Activated T-helper 17 cell treated with anti-CD3 and anti-CD28 coated beads, Interleukin-2, amount 50 U/mL, for 72 hours (primary cell): ENCODE measurements at regions not wholly inside any gene's neighbourhood (a gene's known extent, or its start where the extent isn't known, plus 50 kb on each side); places are given as distances from the start of the nearest gene placed in this dataset.
"Not testable (repeated sequence)": the region's sequence is repeated elsewhere in the genome, so short reads cannot be mapped to it uniquely, and the experiment has no call there.

ENCODE experiments used
- ATAC-seq: fragments of 150-1000 bp; cut with Tn5 transposase; replicated peaks from 2 replicates; pipeline ENCODE4 v1.10.0; 2021; ENCODE audit warnings: mild to moderate bottlenecking, moderate library complexity
- H3K27ac Mint-ChIP-seq: one replicate; pipeline ENCODE4 v1.8.0; 2022; ENCODE audit warnings: mixed read lengths
- H3K27me3 Mint-ChIP-seq: one replicate; pipeline ENCODE4 v1.8.0; 2022; ENCODE audit warnings: mixed read lengths
- H3K36me3 Mint-ChIP-seq: one replicate; pipeline ENCODE4 v1.8.0; 2022; ENCODE audit warnings: low read depth, mild to moderate bottlenecking, mixed read lengths
- H3K4me1 Mint-ChIP-seq: one replicate; pipeline ENCODE4 v1.8.0; 2022; ENCODE audit warnings: mixed read lengths
- H3K4me3 Mint-ChIP-seq: one replicate; pipeline ENCODE4 v1.8.0; 2022; ENCODE audit warnings: mild to moderate bottlenecking, mixed read lengths
- H3K9me3 Mint-ChIP-seq: one replicate; pipeline ENCODE4 v1.8.0; 2022; ENCODE audit warnings: mixed read lengths

- Mint-ChIP-seq H3K9me3 (no peaks in the 10 kb centered on the region), H3K36me3 (no peaks in the 10 kb centered on the region), H3K27ac (no peak overlapping the region), H3K4me3 (no peak overlapping the region), H3K4me1 (no peaks in the 10 kb centered on the region), H3K27me3 (no peaks in the 10 kb centered on the region)
- no peak for ATAC-seq
These were observed 99.9 kb upstream of the SLC24A4 start for GRCh38 chr14:92223025-92223424.

GRCh38 chr14:92224358-92224954, 98.5 kb upstream of the SLC24A4 start:
- Mint-ChIP-seq H3K36me3 (no peaks in the 10 kb centered on the region), H3K4me3 (no peak overlapping the region)

DNA sequence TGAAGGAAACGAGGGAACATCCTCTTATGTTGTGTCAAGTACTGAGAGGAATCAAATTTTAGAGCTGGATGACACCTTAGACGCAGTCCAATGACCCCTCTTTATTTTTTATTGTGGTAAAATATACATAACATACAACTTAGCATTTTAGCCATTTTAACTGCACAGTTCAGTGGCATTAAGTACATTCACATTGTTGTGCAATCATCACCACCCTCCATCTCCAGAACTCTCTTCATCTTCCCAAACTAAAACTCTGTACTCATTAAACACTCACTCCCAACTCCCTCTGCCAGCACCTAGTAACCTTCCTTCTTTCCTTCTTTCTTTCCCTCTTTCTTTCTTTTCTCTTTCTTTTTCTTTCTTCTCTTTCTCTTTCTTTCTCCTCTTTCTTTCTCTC, 97.2 kb upstream of the SLC24A4 start:
- H3K4me1 Mint-ChIP-seq: no peaks in the 10 kb centered on the region
- ATAC-seq: no peak
- no peaks in the 10 kb centered on the region for H3K36me3 Mint-ChIP-seq
- H3K27ac Mint-ChIP-seq: no peak overlapping the region
- H3K27me3 Mint-ChIP-seq: no peaks in the 10 kb centered on the region
- no peak overlapping the region for H3K4me3 Mint-ChIP-seq
- no peaks in the 10 kb centered on the region for H3K9me3 Mint-ChIP-seq

More at GRCh38 chr14:92224358-92224954, 98.5 kb upstream of the SLC24A4 start:
- no peaks in the 10 kb centered on the region for H3K27me3 Mint-ChIP-seq
- no peak for ATAC-seq
- H3K27ac Mint-ChIP-seq: no peak overlapping the region
- no peaks in the 10 kb centered on the region for H3K9me3 Mint-ChIP-seq
- no peaks in the 10 kb centered on the region for H3K4me1 Mint-ChIP-seq

DNA sequence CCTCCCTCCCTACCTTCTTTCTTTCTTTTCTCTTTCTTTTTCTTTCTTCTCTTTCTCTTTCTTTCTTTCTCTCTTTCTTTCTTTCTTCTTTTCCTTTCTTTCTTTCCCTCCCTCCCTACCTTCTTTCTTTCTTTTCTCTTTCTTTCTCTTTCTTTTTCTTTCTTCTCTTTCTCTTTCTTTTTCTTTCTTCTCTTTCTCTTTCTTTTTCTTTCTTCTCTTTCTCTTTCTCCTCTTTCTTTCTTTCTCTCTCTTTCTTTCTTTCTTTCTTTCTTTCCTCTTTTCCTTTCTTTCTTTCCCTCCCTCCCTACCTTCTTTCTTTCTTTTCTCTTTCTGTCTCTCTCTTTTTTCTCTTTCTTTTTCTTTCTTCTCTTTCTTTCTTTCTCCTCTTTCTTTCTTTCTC, 96.8 kb upstream of the SLC24A4 start:
- H3K9me3 Mint-ChIP-seq, H3K4me1 Mint-ChIP-seq, H3K4me3 Mint-ChIP-seq, H3K27me3 Mint-ChIP-seq, H3K36me3 Mint-ChIP-seq, ATAC-seq: not testable (repeated sequence)
- H3K27ac Mint-ChIP-seq: peak overlapping the region; percentile 69

DNA sequence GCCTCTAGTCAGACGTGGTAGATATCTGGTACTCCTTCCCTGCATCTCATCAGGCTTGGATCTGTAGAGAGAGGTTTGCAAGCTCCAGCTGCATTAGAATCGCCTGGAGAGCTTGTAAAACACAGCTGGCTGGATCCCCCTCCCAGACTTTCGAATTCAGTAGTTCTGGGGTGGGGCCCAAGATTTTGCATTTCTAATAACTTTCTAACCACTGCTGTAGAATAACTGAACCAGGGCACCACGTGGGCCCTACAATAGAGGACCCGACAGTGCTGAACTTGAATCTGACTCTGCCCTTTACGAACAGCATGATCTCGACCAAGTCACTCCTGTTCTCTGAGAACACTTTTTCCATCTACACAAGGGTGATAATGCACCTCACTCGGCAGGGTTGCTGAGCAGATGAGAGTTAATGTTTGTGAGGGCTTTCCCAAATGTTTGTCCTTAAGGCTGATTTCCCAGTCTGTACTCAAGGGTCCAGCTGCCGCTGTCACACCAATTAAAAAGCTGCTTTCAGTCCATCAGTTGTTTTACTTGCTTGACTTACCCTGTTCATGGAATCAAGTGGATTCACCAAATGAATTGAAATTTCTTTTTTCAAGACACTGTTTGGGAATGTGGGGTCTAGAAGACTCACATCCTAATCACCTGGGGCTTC, 86.6 kb upstream of the SLC24A4 start:
- Mint-ChIP-seq H3K36me3 (no peaks in the 10 kb centered on the region), H3K4me1 (no peaks in the 10 kb centered on the region), H3K27me3 (peaks cover 31% of the 10 kb centered on the region), H3K4me3 (no peak overlapping the region), H3K27ac (no peak overlapping the region), H3K9me3 (peaks cover 11% of the 10 kb centered on the region)
- no peak for ATAC-seq

DNA sequence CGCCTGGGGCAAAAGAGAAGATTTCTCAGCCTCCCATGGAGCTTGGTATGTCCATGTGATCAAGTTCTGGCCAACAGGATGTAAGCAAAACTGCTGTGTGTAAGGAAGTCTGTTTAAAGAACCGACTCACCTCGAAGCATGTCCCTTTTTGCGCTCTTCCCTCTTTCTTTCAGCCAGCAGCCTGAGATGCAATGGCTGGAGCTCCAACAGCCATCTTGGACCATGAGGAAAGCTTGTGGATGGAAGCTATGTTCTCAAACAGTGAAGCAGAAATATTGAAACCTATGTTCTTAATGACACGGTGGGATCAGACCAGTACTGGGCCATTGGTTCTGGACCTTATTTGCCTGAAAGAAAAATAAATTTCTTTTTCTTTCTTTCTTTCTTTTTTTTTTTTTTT, 82.3 kb upstream of the SLC24A4 start:
- no peak overlapping the region for H3K4me3 Mint-ChIP-seq
- no peak overlapping the region for H3K27ac Mint-ChIP-seq
- no peaks in the 10 kb centered on the region for H3K36me3 Mint-ChIP-seq
- peaks cover 5% of the 10 kb centered on the region for H3K9me3 Mint-ChIP-seq
- no peaks in the 10 kb centered on the region for H3K4me1 Mint-ChIP-seq
- ATAC-seq: no peak
- peaks cover 9% of the 10 kb centered on the region for H3K27me3 Mint-ChIP-seq

DNA sequence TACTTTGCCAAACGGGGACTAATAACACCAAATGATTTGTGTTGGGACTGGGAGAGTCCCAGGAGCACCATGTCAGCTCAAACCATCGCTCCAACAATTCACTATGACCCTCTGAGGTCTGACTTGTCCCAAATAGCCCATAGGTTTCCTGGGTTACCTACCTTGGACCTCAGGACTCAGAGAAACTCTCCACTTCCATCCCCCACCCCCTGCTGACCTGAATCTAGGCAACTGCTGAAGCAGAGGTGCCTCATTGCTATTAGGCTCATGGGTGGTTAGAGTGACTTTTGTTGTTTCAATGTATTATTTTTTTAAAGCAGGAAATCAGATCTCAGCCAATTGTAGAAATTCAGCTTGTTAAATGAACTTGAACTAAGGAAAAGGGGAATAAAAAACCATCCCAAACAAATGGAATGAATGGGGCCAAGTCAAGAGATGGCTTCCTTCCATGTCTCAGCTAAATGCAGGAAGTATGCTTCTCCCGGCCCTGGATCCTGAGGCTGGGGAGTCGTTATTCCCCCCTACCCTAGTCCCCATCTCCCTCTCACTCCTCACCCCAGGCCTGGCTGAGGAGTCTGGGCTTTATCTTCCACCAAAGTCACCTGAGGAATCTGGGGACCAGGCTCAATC, 80.9 kb upstream of the SLC24A4 start:
- Mint-ChIP-seq H3K27me3 (peaks cover 9% of the 10 kb centered on the region), H3K36me3 (no peaks in the 10 kb centered on the region), H3K27ac (no peak overlapping the region), H3K4me1 (no peaks in the 10 kb centered on the region), H3K9me3 (peaks cover 8% of the 10 kb centered on the region), H3K4me3 (no peak overlapping the region)
- ATAC-seq: no peak

DNA sequence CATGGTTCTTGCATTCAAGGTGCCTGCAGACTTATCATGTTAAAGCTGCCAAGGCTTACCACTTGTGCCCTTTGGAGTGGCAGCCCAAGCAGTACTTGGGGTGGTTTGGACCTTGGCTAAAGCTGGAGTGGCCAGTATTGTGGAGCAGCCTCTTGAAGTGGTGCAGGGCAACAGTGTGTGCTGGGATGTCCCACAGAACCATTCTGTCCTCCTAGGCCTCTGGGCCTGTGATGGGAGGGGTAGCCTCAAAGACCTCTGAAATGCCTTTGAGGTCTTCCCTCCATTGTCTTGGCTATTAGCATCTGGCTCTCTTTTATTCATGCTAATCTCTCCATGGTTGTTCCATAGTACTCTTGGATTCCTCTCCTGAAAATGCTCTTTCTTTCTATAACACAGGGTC, 78.2 kb upstream of the SLC24A4 start:
- Mint-ChIP-seq H3K27me3 (peaks cover 13% of the 10 kb centered on the region), H3K4me3 (no peak overlapping the region), H3K9me3 (peaks cover 8% of the 10 kb centered on the region), H3K36me3 (no peaks in the 10 kb centered on the region), H3K27ac (no peak overlapping the region), H3K4me1 (no peaks in the 10 kb centered on the region)
- no peak for ATAC-seq

DNA sequence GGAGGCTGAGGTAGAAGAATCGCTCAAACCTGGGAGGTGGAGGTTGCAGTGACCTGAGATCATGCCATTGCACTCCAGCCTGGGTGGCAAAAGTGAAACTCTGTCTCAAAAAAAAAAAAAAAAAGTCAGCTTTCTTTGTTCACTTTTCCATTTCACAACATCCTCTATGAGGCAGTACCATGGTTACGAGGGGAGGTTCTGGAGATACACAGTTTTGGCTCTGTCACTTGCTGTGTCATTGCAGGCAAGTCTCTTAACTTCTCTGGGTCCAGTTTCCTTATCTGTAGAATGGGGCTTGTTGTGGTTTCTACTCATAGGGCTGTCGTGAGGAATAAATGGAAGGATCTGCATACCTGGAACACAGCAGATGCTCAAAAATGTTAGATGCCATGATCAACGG, 75.6 kb upstream of the SLC24A4 start:
- ATAC-seq: no peak
- Mint-ChIP-seq H3K36me3 (no peaks in the 10 kb centered on the region), H3K27me3 (peaks cover 16% of the 10 kb centered on the region), H3K4me1 (no peaks in the 10 kb centered on the region), H3K9me3 (peaks cover 8% of the 10 kb centered on the region), H3K27ac (no peak overlapping the region), H3K4me3 (no peak overlapping the region)

DNA sequence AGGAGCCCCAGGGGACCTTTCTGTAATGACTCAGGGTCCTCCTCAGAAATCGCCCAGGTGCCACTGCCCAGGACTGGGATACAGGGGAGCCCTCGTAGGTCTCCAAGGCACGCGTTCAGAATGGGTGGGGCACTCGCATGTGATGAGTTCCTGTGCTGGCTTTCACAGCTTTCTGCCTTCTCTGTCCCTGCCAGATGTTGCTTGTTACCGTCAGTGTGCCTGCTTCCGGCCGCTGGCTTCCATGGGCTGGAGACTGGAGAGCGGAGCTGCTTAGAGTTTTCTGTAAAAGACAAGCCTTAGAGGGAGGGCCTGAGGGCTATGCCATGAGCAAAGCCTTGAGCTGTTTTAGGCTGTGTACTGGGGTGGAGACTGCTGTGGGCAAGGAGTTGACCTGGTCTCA, 75.0 kb upstream of the SLC24A4 start:
- Mint-ChIP-seq H3K27me3 (peaks cover 21% of the 10 kb centered on the region), H3K4me1 (no peaks in the 10 kb centered on the region)

DNA sequence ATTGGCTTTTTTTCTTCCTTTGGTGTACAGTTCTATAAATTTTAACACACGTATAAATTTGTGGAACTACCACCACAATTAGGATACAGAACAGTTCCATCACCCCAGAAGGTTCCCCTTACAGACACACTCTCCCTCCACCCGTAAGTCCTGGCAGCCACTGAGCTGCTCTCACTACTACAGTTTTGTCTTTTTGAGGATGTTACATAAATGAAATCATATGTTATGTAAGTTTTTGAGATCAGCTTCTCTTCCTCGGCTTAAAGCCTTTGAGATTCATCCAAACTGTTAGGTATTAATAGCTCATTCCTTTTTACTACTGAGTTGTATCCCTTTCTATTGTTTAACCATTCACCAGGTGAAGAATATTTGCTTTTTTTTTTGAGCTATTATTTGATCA, 74.3 kb upstream of the SLC24A4 start:
- H3K4me3 Mint-ChIP-seq: no peak overlapping the region
- no peaks in the 10 kb centered on the region for H3K4me1 Mint-ChIP-seq
- no peak for ATAC-seq
- H3K27me3 Mint-ChIP-seq: peaks cover 26% of the 10 kb centered on the region
- no peaks in the 10 kb centered on the region for H3K36me3 Mint-ChIP-seq
- no peak overlapping the region for H3K27ac Mint-ChIP-seq
- H3K9me3 Mint-ChIP-seq: peaks cover 8% of the 10 kb centered on the region

More for the DNA sequence above, 75.0 kb upstream of the SLC24A4 start:
- Mint-ChIP-seq H3K9me3 (peaks cover 8% of the 10 kb centered on the region), H3K36me3 (no peaks in the 10 kb centered on the region), H3K27ac (no peak overlapping the region), H3K4me3 (no peak overlapping the region)
- no peak for ATAC-seq

DNA sequence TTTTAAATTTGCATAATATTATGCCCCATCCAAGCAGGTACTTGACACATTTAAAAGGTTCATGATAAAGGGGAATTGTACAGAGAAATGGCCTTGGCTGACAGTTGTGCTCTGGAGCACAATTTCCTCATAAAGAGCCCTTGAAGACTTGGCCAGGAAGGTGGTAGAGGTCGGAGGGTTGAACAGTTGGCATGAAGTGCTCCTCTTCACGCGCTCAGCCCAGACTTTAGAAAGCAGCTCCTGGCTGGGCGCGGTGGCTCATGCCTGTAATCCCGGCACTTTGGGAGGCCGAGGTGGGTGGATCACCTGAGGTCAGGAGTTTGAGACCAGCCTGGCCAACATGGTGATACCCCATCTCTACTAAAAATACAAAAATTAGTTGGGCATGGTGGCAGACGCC, 72.6 kb upstream of the SLC24A4 start:
- H3K4me3 Mint-ChIP-seq, H3K36me3 Mint-ChIP-seq, ATAC-seq, H3K9me3 Mint-ChIP-seq, H3K4me1 Mint-ChIP-seq, H3K27ac Mint-ChIP-seq: not testable (repeated sequence)
- H3K27me3 Mint-ChIP-seq: peaks cover 39% of the 10 kb centered on the region

GRCh38 chr14:92252323-92252722, 70.6 kb upstream of the SLC24A4 start:
- H3K4me1 Mint-ChIP-seq: no peaks in the 10 kb centered on the region
- no peak overlapping the region for H3K4me3 Mint-ChIP-seq
- no peak for ATAC-seq
- peaks cover 51% of the 10 kb centered on the region for H3K27me3 Mint-ChIP-seq
- H3K9me3 Mint-ChIP-seq: no peaks in the 10 kb centered on the region
- no peak overlapping the region for H3K27ac Mint-ChIP-seq
- H3K36me3 Mint-ChIP-seq: no peaks in the 10 kb centered on the region

DNA sequence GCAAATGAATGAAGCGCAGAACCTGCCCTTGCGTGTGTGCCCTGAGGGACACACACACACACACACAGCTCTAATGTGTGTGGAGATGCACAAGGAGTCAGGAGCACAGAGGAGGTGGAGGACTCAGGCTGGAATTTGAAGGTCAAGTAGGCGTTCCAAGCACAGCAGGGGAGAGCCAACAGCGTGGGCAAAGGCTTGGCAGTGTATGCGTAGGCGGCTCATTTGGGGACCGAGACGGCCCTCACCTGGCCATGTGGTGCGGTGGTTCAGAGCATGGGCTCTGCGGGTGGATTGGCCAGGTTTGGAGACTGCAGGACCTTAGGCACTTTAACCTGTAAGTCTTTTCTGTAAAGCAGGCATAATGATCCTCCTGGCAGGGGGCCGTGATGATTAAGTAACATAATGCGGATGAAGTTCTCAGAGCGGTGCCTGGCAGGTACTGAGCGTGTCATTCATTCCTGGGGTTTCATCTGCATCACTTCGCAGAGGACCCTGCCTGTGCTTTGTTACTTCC, 69.5 kb upstream of the SLC24A4 start:
- Mint-ChIP-seq H3K27ac (no peak overlapping the region), H3K27me3 (peaks cover 51% of the 10 kb centered on the region), H3K9me3 (no peaks in the 10 kb centered on the region), H3K4me1 (no peaks in the 10 kb centered on the region), H3K4me3 (no peak overlapping the region), H3K36me3 (no peaks in the 10 kb centered on the region)
- ATAC-seq: no peak

DNA sequence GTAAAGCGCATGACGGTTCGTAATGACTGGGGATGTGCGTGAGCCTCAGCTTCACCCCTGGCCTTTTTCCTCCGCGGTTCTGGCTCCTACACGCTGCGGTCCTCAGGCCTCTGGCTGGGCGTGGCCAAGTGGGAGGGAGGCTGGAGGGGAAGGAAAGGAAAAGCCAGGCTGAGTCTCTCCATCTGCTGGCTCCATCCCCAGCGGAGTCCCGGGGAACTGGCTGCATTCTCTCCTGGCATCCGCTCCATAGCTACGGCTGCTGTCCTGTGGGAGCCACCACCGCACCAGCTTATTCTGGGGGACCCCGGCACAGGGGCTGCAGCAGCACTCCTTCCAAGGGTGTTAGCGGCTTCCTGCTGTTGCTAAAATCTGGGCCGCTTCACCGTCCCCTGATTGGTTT, 68.2 kb upstream of the SLC24A4 start:
- no peak overlapping the region for H3K27ac Mint-ChIP-seq
- H3K4me1 Mint-ChIP-seq: no peaks in the 10 kb centered on the region
- H3K27me3 Mint-ChIP-seq: peaks cover 46% of the 10 kb centered on the region
- H3K9me3 Mint-ChIP-seq: no peaks in the 10 kb centered on the region
- H3K4me3 Mint-ChIP-seq: no peak overlapping the region
- ATAC-seq: no peak
- no peaks in the 10 kb centered on the region for H3K36me3 Mint-ChIP-seq
